HEK293 (cell line): ENCODE measurements at regions not wholly inside any gene's neighbourhood (a gene's known extent, or its start where the extent isn't known, plus 50 kb on each side); places are given as distances from the start of the nearest gene placed in this dataset.

Experiments
- CTCF ChIA-PET: fragments of 350-600 bp; formaldehyde crosslinking; extraction: SDS; loops from one replicate; lab custom pipeline; 2021; ENCODE audit warnings: antibody characterized with exemption; lab: Yijun Ruan, JAX
- POLR2A ChIA-PET: fragments of 300-600 bp; formaldehyde crosslinking; extraction: SDS; loops from one replicate; lab custom pipeline; 2020; ENCODE audit warnings: antibody characterized with exemption, inconsistent platforms; lab: Yijun Ruan, JAX
- H3K27ac ChIP-seq: fragments of 200-500 bp; sonication (Bioruptor generic); 2 replicates; pipeline ENCODE4 v1.5.1; 2014; ENCODE audit warnings: low read depth, low read length, control low read depth, inconsistent platforms; ENCODE audit errors: extremely low read depth
- H3K36me3 ChIP-seq, 2 experiments: fragments of 200-500 bp in 1 of 2; sonication (Bioruptor generic) in 1 of 2; 1 replicate in 1 of 2; 2 replicates in 1 of 2; pipeline ENCODE4 v1.5.1; 2014 to 2017; ENCODE audit warnings: inconsistent platforms in 2 of 2, low read length in 2 of 2; ENCODE audit not compliant: control insufficient read depth in 2 of 2, insufficient read depth in 1 of 2
- H3K4me1 ChIP-seq: fragments of 200-500 bp; sonication (Bioruptor generic); 2 replicates; pipeline ENCODE4 v1.5.1; 2014; ENCODE audit warnings: mild to moderate bottlenecking, low read length, inconsistent platforms; ENCODE audit not compliant: control insufficient read depth, insufficient read depth
- H3K4me3 ChIP-seq: 2 replicates; pipeline ENCODE4 v1.5.1; 2011; ENCODE audit warnings: low read depth, mild to moderate bottlenecking, control low read depth, low read length, moderate library complexity
- H3K9me3 ChIP-seq: fragments of 200-500 bp; sonication (Bioruptor generic); 2 replicates; pipeline ENCODE4 v1.5.1; 2014; ENCODE audit warnings: low read depth, low read length, inconsistent platforms; ENCODE audit not compliant: control insufficient read depth, insufficient read depth
- EGR2 ChIP-seq: fragments of 450-650 bp; formaldehyde crosslinking; IDR thresholded peaks from 2 replicates; pipeline ENCODE4 v1.5.1; 2016; ENCODE audit warnings: low read depth, missing biosample characterization, missing genetic modification characterization
- KLF1 ChIP-seq: fragments of 450-650 bp; formaldehyde crosslinking; IDR thresholded peaks from 2 replicates; pipeline ENCODE4 v1.5.1; 2016; ENCODE audit warnings: missing biosample characterization, missing genetic modification characterization
- KLF7 ChIP-seq: fragments of 450-650 bp; formaldehyde crosslinking; IDR thresholded peaks from 2 replicates; pipeline ENCODE4 v1.5.1; 2016; ENCODE audit warnings: missing biosample characterization, missing genetic modification characterization, borderline replicate concordance
- KLF9 ChIP-seq: fragments of 450-650 bp; formaldehyde crosslinking; IDR thresholded peaks from 2 replicates; pipeline ENCODE4 v1.5.1; 2016; ENCODE audit warnings: missing biosample characterization, missing genetic modification characterization, low read depth
- MYNN ChIP-seq: fragments of 450-650 bp; formaldehyde crosslinking; IDR thresholded peaks from 2 replicates; pipeline ENCODE4 v1.5.1; 2016; ENCODE audit warnings: missing biosample characterization, missing genetic modification characterization, borderline replicate concordance
- PRDM6 ChIP-seq: fragments of 450-650 bp; formaldehyde crosslinking; IDR thresholded peaks from 2 replicates; pipeline ENCODE4 v1.5.1; 2017; ENCODE audit warnings: missing biosample characterization, missing genetic modification characterization
- SCRT2 ChIP-seq: fragments of 450-650 bp; formaldehyde crosslinking; IDR thresholded peaks from 2 replicates; pipeline ENCODE4 v1.5.1; 2016; ENCODE audit warnings: missing biosample characterization, missing genetic modification characterization
- TRIM28 ChIP-seq: IDR thresholded peaks from 2 replicates; pipeline ENCODE4 v1.6.1; 2011; ENCODE audit warnings: low read length, control low read depth, borderline replicate concordance
- ZBTB20 ChIP-seq: fragments of 450-650 bp; formaldehyde crosslinking; IDR thresholded peaks from 2 replicates; pipeline ENCODE4 v1.5.1; 2016; ENCODE audit warnings: missing biosample characterization, missing genetic modification characterization
- ZBTB8A ChIP-seq: fragments of 450-650 bp; formaldehyde crosslinking; IDR thresholded peaks from 2 replicates; pipeline ENCODE4 v1.5.1; 2016; ENCODE audit warnings: missing biosample characterization, missing genetic modification characterization
- ZIC2 ChIP-seq: fragments of 450-650 bp; formaldehyde crosslinking; IDR thresholded peaks from 2 replicates; pipeline ENCODE4 v1.5.1; 2016; ENCODE audit warnings: missing biosample characterization, missing genetic modification characterization
- ZNF112 ChIP-seq: fragments of 450-650 bp; formaldehyde crosslinking; IDR thresholded peaks from 2 replicates; pipeline ENCODE4 v1.5.0; 2017; ENCODE audit warnings: missing biosample characterization, missing genetic modification characterization
- ZNF157 ChIP-seq: fragments of 450-650 bp; formaldehyde crosslinking; IDR thresholded peaks from 2 replicates; pipeline ENCODE4 v1.5.1; 2016; ENCODE audit warnings: missing biosample characterization, missing genetic modification characterization
- ZNF169 ChIP-seq: fragments of 450-650 bp; formaldehyde crosslinking; IDR thresholded peaks from 2 replicates; pipeline ENCODE4 v1.5.1; 2016; ENCODE audit warnings: missing biosample characterization, missing genetic modification characterization
- ZNF266 ChIP-seq: fragments of 450-650 bp; formaldehyde crosslinking; IDR thresholded peaks from 2 replicates; pipeline ENCODE4 v1.5.1; 2016; ENCODE audit warnings: missing biosample characterization, missing genetic modification characterization, low read depth
- ZNF324 ChIP-seq: fragments of 450-650 bp; formaldehyde crosslinking; IDR thresholded peaks from 2 replicates; pipeline ENCODE4 v1.5.1; 2016; ENCODE audit warnings: missing biosample characterization, missing genetic modification characterization
- ZNF37A ChIP-seq: fragments of 450-650 bp; IDR thresholded peaks from 2 replicates; pipeline ENCODE4 v1.5.1; 2018; ENCODE audit warnings: missing biosample characterization, missing genetic modification characterization
- ZNF398 ChIP-seq: fragments of 450-650 bp; formaldehyde crosslinking; IDR thresholded peaks from 2 replicates; pipeline ENCODE4 v1.5.1; 2017; ENCODE audit warnings: missing biosample characterization, missing genetic modification characterization
- ZNF426 ChIP-seq: fragments of 450-650 bp; formaldehyde crosslinking; IDR thresholded peaks from 2 replicates; pipeline ENCODE4 v1.5.1; 2017; ENCODE audit warnings: missing biosample characterization, missing genetic modification characterization, mild to moderate bottlenecking, inconsistent platforms, moderate library complexity
- ZNF513 ChIP-seq: fragments of 450-650 bp; IDR thresholded peaks from 2 replicates; pipeline ENCODE4 v1.5.1; 2018; ENCODE audit warnings: missing biosample characterization, missing genetic modification characterization
- ZNF585B ChIP-seq: fragments of 450-650 bp; formaldehyde crosslinking; IDR thresholded peaks from 2 replicates; pipeline ENCODE4 v1.5.1; 2016; ENCODE audit warnings: missing biosample characterization, missing genetic modification characterization
- ZNF621 ChIP-seq: fragments of 450-650 bp; formaldehyde crosslinking; IDR thresholded peaks from 2 replicates; pipeline ENCODE4 v1.5.1; 2017; ENCODE audit warnings: missing biosample characterization, missing genetic modification characterization
- ZNF692 ChIP-seq: fragments of 450-650 bp; formaldehyde crosslinking; IDR thresholded peaks from 2 replicates; pipeline ENCODE4 v1.5.1; 2016; ENCODE audit warnings: missing biosample characterization, missing genetic modification characterization
- ZNF837 ChIP-seq: fragments of 450-650 bp; formaldehyde crosslinking; IDR thresholded peaks from 2 replicates; pipeline ENCODE4 v1.5.1; 2016; ENCODE audit warnings: missing biosample characterization, missing genetic modification characterization
- ZNF843 ChIP-seq: fragments of 450-650 bp; formaldehyde crosslinking; IDR thresholded peaks from 2 replicates; pipeline ENCODE4 v1.5.1; 2016; ENCODE audit warnings: missing biosample characterization, missing genetic modification characterization
- ZSCAN16 ChIP-seq: fragments of 450-650 bp; formaldehyde crosslinking; IDR thresholded peaks from 2 replicates; pipeline ENCODE4 v1.5.1; 2016; ENCODE audit warnings: missing biosample characterization, missing genetic modification characterization
- TF ChIP-seq, protein P1 (sequence below): fragments of 450-650 bp; formaldehyde crosslinking; IDR thresholded peaks from 2 replicates; pipeline ENCODE4 v1.5.1; 2017; ENCODE audit warnings: missing biosample characterization, missing genetic modification characterization

DNA sequence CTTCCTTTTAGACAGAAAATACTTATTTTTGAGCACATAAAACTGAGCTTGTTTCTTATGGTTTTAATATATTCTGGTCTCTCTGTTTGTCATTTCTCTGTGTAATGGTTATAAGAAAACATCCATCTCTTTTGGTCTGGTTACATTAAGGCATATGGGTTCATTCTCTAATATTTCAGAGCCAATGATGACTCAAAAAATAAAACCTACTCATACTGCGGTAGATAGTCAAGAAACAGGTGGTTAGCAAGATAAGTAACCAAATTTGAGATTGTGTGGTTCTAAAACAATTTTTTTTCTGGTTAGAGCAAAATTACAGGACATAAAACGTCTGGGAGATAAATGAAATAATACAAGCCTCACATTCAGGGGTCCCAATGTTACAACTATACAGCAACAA is 654.5 kb downstream of the STIM2 start (continued):
- TF ChIP-seq ZBTB8A (tag by site-specific recombination) (no peak), ZBTB20 (tag by site-specific recombination) (no peak), SCRT2 (tag by site-specific recombination) (no peak), ZNF266 (no peak), PRDM6 (tag by site-specific recombination) (no peak), KLF1 (tag by site-specific recombination) (no peak)
- TF ChIP-seq, all 188 proteins: peak for 0

GRCh38 chr4:27518876-27519275 is 658.2 kb downstream of the STIM2 start:
- H3K9me3 ChIP-seq: no peaks in the 10 kb centered on the region
- no peaks in the 10 kb centered on the region for H3K4me1 ChIP-seq
- H3K27ac ChIP-seq: no peak overlapping the region
- ChIA-PET POLR2A (no interaction called here), CTCF (no interaction called here)
- no peak for TF ChIP-seq ZNF837
- no peak for TF ChIP-seq ZNF169
- no peak for TF ChIP-seq ZNF513 (tag by site-specific recombination)
- no peak for TF ChIP-seq KLF7
- TF ChIP-seq TRIM28: no peak
- TF ChIP-seq, protein P1, sequence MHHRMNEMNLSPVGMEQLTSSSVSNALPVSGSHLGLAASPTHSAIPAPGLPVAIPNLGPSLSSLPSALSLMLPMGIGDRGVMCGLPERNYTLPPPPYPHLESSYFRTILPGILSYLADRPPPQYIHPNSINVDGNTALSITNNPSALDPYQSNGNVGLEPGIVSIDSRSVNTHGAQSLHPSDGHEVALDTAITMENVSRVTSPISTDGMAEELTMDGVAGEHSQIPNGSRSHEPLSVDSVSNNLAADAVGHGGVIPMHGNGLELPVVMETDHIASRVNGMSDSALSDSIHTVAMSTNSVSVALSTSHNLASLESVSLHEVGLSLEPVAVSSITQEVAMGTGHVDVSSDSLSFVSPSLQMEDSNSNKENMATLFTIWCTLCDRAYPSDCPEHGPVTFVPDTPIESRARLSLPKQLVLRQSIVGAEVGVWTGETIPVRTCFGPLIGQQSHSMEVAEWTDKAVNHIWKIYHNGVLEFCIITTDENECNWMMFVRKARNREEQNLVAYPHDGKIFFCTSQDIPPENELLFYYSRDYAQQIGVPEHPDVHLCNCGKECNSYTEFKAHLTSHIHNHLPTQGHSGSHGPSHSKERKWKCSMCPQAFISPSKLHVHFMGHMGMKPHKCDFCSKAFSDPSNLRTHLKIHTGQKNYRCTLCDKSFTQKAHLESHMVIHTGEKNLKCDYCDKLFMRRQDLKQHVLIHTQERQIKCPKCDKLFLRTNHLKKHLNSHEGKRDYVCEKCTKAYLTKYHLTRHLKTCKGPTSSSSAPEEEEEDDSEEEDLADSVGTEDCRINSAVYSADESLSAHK (tag by site-specific recombination): no peak
- no peak for TF ChIP-seq ZNF426 (tag by site-specific recombination)
- TF ChIP-seq ZNF621: no peak
- no peak for TF ChIP-seq ZNF324 (tag by site-specific recombination)
- no peak for TF ChIP-seq ZNF843 (tag by site-specific recombination)
- no peak for TF ChIP-seq KLF9 (tag by site-specific recombination)
- TF ChIP-seq ZNF157: no peak
- TF ChIP-seq MYNN (tag by site-specific recombination): no peak
- no peak for TF ChIP-seq ZSCAN16 (tag by site-specific recombination)
- TF ChIP-seq ZIC2 (tag by site-specific recombination): no peak
- no peak overlapping the region for H3K4me3 ChIP-seq
- no peaks in the 10 kb centered on the region for H3K36me3 ChIP-seq

- POLR2A ChIA-PET: no interaction called here
- Histone ChIP-seq H3K9me3 (no peaks in the 10 kb centered on the region), H3K27ac (no peak overlapping the region), H3K4me3 (no peak overlapping the region), H3K4me1 (no peaks in the 10 kb centered on the region), H3K36me3 (no peaks in the 10 kb centered on the region)
- CTCF ChIA-PET: no interaction called here
- TF ChIP-seq ZNF398 (tag by site-specific recombination): no peak
- TF ChIP-seq ZNF692: no peak
- no peak for TF ChIP-seq ZNF426 (tag by site-specific recombination)
- TF ChIP-seq ZNF585B (tag by site-specific recombination): no peak
- no peak for TF ChIP-seq ZNF112 (tag by site-specific recombination)
- no peak for TF ChIP-seq EGR2 (tag by site-specific recombination)
- TF ChIP-seq ZNF37A (tag by site-specific recombination): no peak
These were observed 663.6 kb downstream of the STIM2 start for GRCh38 chr4:27524224-27524623.
